ENCODE measurements at regions not wholly inside any gene's neighbourhood (a gene's known extent, or its start where the extent isn't known, plus 50 kb on each side); places are given as distances from the start of the nearest gene placed in this dataset.

GRCh38 chr3:107028086-107028485 lies 349.2 kb upstream of the CCDC54 start:
- H3K9ac ChIP-seq (ENCODE audit: low read depth, low read length): no peak overlapping the region
- H3K9me3 ChIP-seq (ENCODE audit: control insufficient read depth, insufficient read depth, low read length): no peaks in the 10 kb centered on the region; the same call in none of the 2 replicates
- no peaks in the 10 kb centered on the region for H3K36me3 ChIP-seq (ENCODE audit: insufficient read depth, low read length)
- H3K4me1 ChIP-seq (ENCODE audit: insufficient read depth, low read length): peaks cover 8% of the 10 kb centered on the region; the same call in 1 of the 2 replicates

GRCh38 chr3:107028626-107029025 lies 348.6 kb upstream of the CCDC54 start:
- Histone ChIP-seq H3K9ac (ENCODE audit: low read depth, low read length) (no peak overlapping the region), H3K4me1 (ENCODE audit: insufficient read depth, low read length) (peaks cover 8% of the 10 kb centered on the region; the same call in 1 of the 2 replicates), H3K9me3 (ENCODE audit: control insufficient read depth, insufficient read depth, low read length) (no peaks in the 10 kb centered on the region; the same call in none of the 2 replicates), H3K36me3 (ENCODE audit: insufficient read depth, low read length) (no peaks in the 10 kb centered on the region)

GRCh38 chr3:107032111-107032510 lies 345.1 kb upstream of the CCDC54 start:
- H3K9me3 ChIP-seq (ENCODE audit: control insufficient read depth, insufficient read depth, low read length): no peaks in the 10 kb centered on the region; the same call in none of the 2 replicates
- H3K4me1 ChIP-seq (ENCODE audit: insufficient read depth, low read length): no peaks in the 10 kb centered on the region
- no peak overlapping the region for H3K9ac ChIP-seq (ENCODE audit: low read depth, low read length)
- H3K36me3 ChIP-seq (ENCODE audit: insufficient read depth, low read length): no peaks in the 10 kb centered on the region

- no peaks in the 10 kb centered on the region; the same call in none of the 2 replicates for H3K9me3 ChIP-seq (ENCODE audit: control insufficient read depth, insufficient read depth, low read length)
- H3K4me1 ChIP-seq (ENCODE audit: insufficient read depth, low read length): no peaks in the 10 kb centered on the region
- H3K9ac ChIP-seq (ENCODE audit: low read depth, low read length): no peak overlapping the region
- no peaks in the 10 kb centered on the region for H3K36me3 ChIP-seq (ENCODE audit: insufficient read depth, low read length)
Measured at GRCh38 chr3:107034142-107034541, 343.1 kb upstream of the CCDC54 start.

GRCh38 chr3:107035176-107035575 lies 342.1 kb upstream of the CCDC54 start:
- Histone ChIP-seq H3K9me3 (ENCODE audit: control insufficient read depth, insufficient read depth, low read length) (no peaks in the 10 kb centered on the region; the same call in none of the 2 replicates), H3K36me3 (ENCODE audit: insufficient read depth, low read length) (no peaks in the 10 kb centered on the region), H3K9ac (ENCODE audit: low read depth, low read length) (no peak overlapping the region), H3K4me1 (ENCODE audit: insufficient read depth, low read length) (no peaks in the 10 kb centered on the region)

GRCh38 chr3:107044677-107045076 lies 332.6 kb upstream of the CCDC54 start:
- no peak overlapping the region for H3K9ac ChIP-seq (ENCODE audit: low read depth, low read length)
- no peaks in the 10 kb centered on the region for H3K9me3 ChIP-seq (ENCODE audit: control insufficient read depth, insufficient read depth, low read length)
- H3K4me1 ChIP-seq (ENCODE audit: insufficient read depth, low read length): no peaks in the 10 kb centered on the region
- H3K36me3 ChIP-seq (ENCODE audit: insufficient read depth, low read length): no peaks in the 10 kb centered on the region

GRCh38 chr3:107045791-107046190 lies 331.4 kb upstream of the CCDC54 start:
- Histone ChIP-seq H3K4me1 (ENCODE audit: insufficient read depth, low read length) (no peaks in the 10 kb centered on the region), H3K36me3 (ENCODE audit: insufficient read depth, low read length) (no peaks in the 10 kb centered on the region), H3K9me3 (ENCODE audit: control insufficient read depth, insufficient read depth, low read length) (no peaks in the 10 kb centered on the region), H3K9ac (ENCODE audit: low read depth, low read length) (no peak overlapping the region)

GRCh38 chr3:107055181-107055942 lies 321.9 kb upstream of the CCDC54 start:
- Histone ChIP-seq H3K36me3 (ENCODE audit: insufficient read depth, low read length) (no peaks in the 10 kb centered on the region), H3K9ac (ENCODE audit: low read depth, low read length) (no peak overlapping the region), H3K9me3 (ENCODE audit: control insufficient read depth, insufficient read depth, low read length) (no peaks in the 10 kb centered on the region), H3K4me1 (ENCODE audit: insufficient read depth, low read length) (no peaks in the 10 kb centered on the region)

- H3K4me1 ChIP-seq (ENCODE audit: insufficient read depth, low read length): peaks cover 26% of the 10 kb centered on the region; the same call in 1 of the 2 replicates
- no peaks in the 10 kb centered on the region for H3K9me3 ChIP-seq (ENCODE audit: control insufficient read depth, insufficient read depth, low read length)
- H3K9ac ChIP-seq (ENCODE audit: low read depth, low read length): no peak overlapping the region
- H3K36me3 ChIP-seq (ENCODE audit: insufficient read depth, low read length): no peaks in the 10 kb centered on the region
Measured at GRCh38 chr3:107061466-107061865, 315.8 kb upstream of the CCDC54 start.

GRCh38 chr3:107062310-107062709 lies 314.9 kb upstream of the CCDC54 start:
- H3K36me3 ChIP-seq (ENCODE audit: insufficient read depth, low read length): no peaks in the 10 kb centered on the region
- H3K4me1 ChIP-seq (ENCODE audit: insufficient read depth, low read length): peaks cover 26% of the 10 kb centered on the region; the same call in 1 of the 2 replicates
- H3K9ac ChIP-seq (ENCODE audit: low read depth, low read length): no peak overlapping the region
- H3K9me3 ChIP-seq (ENCODE audit: control insufficient read depth, insufficient read depth, low read length): no peaks in the 10 kb centered on the region; the same call in 1 of the 2 replicates

GRCh38 chr3:107062787-107063186 lies 314.5 kb upstream of the CCDC54 start:
- H3K9ac ChIP-seq (ENCODE audit: low read depth, low read length): no peak overlapping the region
- no peaks in the 10 kb centered on the region; the same call in 1 of the 2 replicates for H3K9me3 ChIP-seq (ENCODE audit: control insufficient read depth, insufficient read depth, low read length)

GRCh38 chr3:107063351-107063750 lies 313.9 kb upstream of the CCDC54 start:
- no peak overlapping the region for H3K9ac ChIP-seq (ENCODE audit: low read depth, low read length)
- no peaks in the 10 kb centered on the region for H3K36me3 ChIP-seq (ENCODE audit: insufficient read depth, low read length)
- H3K4me1 ChIP-seq (ENCODE audit: insufficient read depth, low read length): peaks cover 26% of the 10 kb centered on the region; the same call in 1 of the 2 replicates
- no peaks in the 10 kb centered on the region; the same call in 1 of the 2 replicates for H3K9me3 ChIP-seq (ENCODE audit: control insufficient read depth, insufficient read depth, low read length)

More at GRCh38 chr3:107062787-107063186, 314.5 kb upstream of the CCDC54 start:
- Histone ChIP-seq H3K36me3 (ENCODE audit: insufficient read depth, low read length) (no peaks in the 10 kb centered on the region), H3K4me1 (ENCODE audit: insufficient read depth, low read length) (peaks cover 26% of the 10 kb centered on the region; the same call in 1 of the 2 replicates)

GRCh38 chr3:107064405-107065060 lies 312.7 kb upstream of the CCDC54 start:
- peaks cover 26% of the 10 kb centered on the region for H3K4me1 ChIP-seq (ENCODE audit: insufficient read depth, low read length)
- H3K9me3 ChIP-seq (ENCODE audit: control insufficient read depth, insufficient read depth, low read length): no peaks in the 10 kb centered on the region; the same call in 1 of the 2 replicates
- no peak overlapping the region; the same call in 1 of the 2 replicates for H3K9ac ChIP-seq (ENCODE audit: low read depth, low read length)
- H3K36me3 ChIP-seq (ENCODE audit: insufficient read depth, low read length): no peaks in the 10 kb centered on the region

- H3K9ac ChIP-seq (ENCODE audit: low read depth, low read length): no peak overlapping the region
- no peaks in the 10 kb centered on the region; the same call in 1 of the 2 replicates for H3K9me3 ChIP-seq (ENCODE audit: control insufficient read depth, insufficient read depth, low read length)
- H3K36me3 ChIP-seq (ENCODE audit: insufficient read depth, low read length): no peaks in the 10 kb centered on the region
- H3K4me1 ChIP-seq (ENCODE audit: insufficient read depth, low read length): peaks cover 26% of the 10 kb centered on the region
Measured at GRCh38 chr3:107065094-107065861, 312.0 kb upstream of the CCDC54 start.

Measured in ES-I3 (cell line).